HG03575 (cell line): ENCODE measurements at regions not wholly inside any gene's neighbourhood (a gene's known extent, or its start where the extent isn't known, plus 50 kb on each side); places are given as distances from the start of the nearest gene placed in this dataset.

Experiments used
- ATAC-seq: cut with Tn5 transposase; IDR thresholded peaks from one replicate; pipeline ENCODE4 v1.9.1; 2021; ENCODE audit not compliant: unreplicated experiment, insufficient number of reproducible peaks, low FRiP score; ENCODE audit errors: extremely low read depth

DNA sequence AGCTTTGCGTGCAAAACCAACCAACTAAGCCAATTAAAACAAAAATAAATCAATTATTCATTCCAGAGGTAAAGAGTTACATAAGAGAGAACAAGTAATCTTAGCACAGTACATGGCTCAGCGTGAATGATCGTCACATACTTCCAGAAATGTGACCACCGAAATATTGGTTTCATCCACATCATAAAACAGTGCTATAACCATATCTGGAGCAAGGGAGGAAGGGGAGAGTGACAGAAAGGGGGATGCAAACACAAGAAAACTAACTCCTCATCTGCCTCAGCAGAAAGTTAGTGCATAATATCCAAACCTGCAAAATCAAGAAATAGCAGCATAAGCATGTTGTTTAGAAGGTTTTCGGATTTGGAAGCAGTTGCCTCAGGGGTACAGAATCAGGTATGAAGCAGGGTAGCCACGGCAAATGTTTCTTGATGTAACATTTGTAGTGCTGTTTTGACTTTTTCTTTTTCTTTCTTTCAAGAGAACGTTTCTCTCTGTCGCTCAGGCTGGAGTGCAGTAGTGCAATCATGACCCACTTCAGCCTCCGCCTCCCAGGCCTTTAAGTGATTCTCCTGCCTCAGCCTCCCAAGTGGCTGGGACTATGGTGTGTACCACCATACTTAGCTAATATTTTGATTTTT lies 93.9 kb upstream of the EGLN3 start:
- ATAC-seq, result no peak

DNA sequence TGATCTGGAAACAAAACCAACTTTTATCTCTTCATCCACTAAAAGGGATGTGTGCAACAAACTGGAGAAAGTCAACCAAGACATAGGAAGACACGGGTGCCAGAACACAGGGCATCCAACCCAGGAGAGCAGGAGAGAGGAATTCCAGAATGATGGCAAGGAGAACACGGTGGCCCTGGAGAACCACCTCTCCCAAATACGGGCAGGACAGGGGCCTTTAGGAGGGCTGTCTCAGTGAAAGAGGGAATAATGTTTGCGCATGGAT lies 93.4 kb upstream of the EGLN3 start:
- no peak for ATAC-seq

DNA sequence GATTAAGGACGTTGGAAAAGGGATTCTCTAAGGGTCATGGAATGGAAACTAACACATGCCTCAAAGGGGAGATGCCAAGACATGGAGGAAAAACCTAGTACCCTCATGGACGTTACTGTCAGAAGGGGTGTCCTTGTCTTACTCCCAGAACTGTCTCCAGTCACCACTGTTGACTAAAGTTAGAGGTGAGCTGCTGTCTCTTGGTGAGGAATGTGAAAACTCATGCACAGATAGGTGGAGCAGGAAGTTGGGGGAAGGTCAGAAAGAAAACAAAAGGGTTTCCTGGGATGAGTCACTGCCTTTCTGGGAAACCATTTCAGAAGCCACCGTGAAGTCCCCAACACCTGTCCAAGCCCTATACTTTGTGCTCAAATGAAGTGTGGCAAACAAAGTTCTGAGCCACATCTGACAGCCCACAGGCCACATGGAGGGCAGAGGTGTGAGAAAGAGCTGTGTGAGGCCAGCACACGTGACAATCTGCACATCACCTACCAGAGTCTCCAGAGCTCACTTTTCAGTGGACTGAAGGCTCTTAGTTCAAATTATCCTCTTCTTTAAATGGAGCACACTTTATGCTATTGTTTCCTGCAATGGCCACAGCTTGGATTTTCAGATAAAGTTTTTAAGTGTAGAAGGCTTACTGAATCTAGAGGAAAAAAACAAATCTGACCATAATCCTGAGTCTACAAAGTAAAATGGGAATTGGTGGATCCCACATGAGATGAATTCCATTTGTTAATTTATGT lies 92.9 kb upstream of the EGLN3 start:
- ATAC-seq, result peak; percentile 67

DNA sequence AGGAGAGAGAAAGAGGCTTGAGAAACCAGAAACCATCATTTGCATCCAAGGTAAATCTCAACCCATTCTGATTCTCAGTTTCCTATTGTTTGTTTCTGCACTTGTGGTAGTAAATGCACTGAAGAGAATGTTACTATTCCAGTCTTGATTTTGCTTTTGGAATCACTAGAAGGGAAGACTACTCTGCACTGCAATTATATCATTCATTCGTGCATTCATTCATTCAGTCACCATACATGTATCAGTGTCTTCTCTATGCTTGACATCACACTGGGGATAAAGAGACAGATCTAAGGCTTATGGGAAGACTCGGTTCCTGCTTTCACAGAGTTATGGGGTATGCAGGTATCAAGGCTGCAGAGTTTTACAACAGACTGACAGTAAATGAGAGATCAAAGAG lies 90.3 kb upstream of the EGLN3 start:
- no peak for ATAC-seq

DNA sequence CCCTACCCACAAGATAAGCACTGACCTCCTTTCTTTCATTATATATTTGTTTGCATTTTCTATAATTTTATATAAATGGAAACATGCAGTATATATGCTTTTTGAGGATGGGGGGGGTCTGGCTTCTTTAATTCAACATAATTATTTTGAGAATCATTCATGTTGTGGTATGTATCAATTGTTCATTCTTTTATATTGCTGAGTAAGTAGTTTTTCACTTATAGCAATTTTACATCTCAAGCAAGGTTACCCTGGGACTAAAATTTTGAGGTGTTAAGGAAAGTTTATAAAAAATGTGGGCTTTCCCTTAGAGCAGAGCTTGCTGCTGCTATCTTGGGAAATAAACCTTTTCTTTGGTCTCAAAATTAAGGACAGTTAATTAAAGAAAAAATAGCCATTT lies 89.9 kb upstream of the EGLN3 start:
- ATAC-seq, result no peak

DNA sequence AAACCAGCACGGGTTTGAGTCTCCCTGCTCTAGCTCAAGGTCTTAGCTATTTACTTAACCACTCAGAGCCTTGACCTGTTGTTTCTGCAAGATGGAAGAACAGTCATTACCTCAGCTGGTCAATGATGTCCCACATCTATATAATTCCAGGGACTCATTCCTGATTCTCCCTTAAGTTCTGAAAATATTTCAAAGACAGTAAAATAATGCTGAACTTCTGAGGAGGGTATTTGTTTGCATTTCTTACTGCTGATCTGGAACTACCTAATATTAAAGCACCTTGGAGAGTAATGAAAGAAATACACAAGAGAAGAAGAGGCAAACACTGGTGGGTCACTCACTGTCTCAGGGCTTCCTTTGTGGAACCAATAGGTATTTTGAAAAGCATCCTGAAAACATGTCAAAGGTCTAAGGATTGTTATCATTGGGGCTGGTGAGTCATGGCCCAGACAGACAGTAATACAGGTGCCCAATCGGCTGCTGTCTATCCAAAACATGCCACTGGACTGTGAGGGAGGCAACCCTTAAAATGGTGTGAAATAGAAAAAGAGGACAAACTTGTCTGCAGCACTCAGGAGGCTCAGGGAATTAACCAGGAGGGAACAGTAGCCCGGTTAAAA lies 88.7 kb upstream of the EGLN3 start:
- no peak for ATAC-seq

DNA sequence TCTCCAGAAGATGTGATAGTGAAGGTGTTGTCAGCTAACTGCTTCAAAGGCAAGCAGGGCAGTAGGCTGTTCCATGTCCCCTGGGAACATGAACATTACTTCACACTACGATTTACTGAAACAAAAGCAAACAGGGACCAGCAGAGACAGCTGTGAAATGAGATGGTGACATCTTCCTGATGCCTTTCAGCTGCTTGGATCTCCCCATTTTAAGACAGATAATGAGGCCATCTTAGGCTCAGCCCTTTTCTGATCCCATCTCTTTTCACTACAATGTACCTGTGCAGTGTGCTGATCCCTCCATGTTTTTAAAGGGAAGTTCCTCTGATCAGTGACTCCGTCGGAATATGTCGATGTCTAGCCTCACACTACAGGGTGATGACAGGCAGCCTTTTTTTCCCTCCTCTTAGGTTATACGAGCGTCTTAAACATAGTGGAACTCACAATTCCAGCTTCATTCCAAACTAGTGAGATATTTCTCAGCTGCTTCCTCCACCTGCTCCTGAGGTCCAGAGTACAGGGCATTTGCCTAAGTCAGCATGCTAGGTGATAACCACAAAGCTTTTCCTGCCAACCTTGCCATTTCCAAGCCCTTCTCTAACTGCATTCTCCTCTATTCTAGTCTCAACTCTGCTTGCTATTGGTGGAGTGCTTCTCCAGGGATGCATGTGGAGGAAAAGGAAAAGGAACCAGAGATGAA lies 87.6 kb upstream of the EGLN3 start:
- no peak for ATAC-seq

DNA sequence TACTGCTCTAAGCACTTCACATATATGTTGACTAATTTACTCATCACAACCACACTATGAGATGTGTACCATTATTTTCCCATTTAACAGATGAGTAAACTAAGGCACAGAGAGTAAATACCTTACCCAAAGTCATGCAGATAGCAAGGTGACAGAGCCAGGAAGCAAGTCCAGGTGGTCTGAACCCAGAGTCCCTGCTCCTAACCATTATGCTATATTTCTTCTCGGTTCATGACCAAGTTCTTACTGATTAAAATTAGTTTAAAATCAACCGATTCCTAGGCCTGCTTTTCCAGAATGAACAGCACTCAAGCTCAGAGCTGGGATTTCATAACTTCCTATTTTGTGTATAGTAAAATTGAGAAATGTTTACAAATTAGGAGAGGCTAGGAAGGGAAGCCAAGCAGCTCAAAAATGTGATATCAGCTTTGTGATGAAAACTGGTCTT lies 85.5 kb upstream of the EGLN3 start:
- ATAC-seq, result no peak

DNA sequence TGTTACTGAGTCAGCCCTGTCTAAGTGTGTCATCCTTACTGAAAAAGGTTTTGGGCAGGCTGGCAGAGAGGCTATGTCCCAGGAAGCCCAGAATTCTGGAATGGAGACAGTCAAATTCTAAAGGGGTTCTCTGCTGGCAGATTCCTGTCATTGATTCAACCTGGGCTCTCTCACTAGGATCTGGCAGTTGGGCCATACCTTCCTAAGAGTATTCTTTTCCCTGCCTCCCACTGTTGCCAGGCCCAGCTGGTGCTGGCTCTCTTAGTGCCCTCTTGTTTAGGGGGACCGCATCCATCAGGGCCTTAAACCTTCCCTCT lies 85.0 kb upstream of the EGLN3 start:
- ATAC-seq, result no peak

DNA sequence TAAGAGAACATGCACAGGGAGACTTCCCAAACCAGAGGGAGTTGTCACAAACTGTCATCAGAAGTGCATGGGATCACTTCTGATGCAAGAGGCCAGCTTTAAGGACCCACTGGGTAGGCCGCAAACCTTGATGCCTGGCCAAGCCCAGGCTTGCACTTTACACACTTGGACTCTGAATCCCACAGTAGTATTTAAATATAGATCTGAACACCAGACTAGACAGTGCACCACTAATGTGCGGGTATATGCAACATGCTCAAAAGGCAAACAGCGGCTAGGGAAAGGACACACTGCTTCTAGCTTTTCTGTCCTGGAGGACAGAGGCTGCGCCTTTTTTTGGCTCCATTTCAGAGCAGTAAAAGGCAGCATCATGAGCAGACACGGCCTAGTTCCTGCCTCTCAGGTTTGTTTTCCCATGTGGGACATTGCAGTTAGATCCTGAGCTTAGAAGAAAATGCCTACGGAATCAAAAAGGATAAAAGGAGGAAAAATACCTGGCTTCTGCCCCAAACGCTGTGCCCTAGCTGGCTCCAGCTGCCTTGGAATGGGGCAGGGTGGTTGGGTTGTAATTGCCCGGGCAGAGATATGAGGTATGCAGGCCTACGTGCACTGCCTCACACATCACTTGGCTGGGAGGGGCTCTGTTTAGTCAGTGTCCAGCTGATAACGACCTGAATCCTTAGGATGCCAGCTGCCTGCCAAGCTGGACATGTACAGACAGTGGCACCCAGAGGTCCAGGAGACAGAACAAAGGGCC lies 84.5 kb upstream of the EGLN3 start:
- no peak for ATAC-seq

DNA sequence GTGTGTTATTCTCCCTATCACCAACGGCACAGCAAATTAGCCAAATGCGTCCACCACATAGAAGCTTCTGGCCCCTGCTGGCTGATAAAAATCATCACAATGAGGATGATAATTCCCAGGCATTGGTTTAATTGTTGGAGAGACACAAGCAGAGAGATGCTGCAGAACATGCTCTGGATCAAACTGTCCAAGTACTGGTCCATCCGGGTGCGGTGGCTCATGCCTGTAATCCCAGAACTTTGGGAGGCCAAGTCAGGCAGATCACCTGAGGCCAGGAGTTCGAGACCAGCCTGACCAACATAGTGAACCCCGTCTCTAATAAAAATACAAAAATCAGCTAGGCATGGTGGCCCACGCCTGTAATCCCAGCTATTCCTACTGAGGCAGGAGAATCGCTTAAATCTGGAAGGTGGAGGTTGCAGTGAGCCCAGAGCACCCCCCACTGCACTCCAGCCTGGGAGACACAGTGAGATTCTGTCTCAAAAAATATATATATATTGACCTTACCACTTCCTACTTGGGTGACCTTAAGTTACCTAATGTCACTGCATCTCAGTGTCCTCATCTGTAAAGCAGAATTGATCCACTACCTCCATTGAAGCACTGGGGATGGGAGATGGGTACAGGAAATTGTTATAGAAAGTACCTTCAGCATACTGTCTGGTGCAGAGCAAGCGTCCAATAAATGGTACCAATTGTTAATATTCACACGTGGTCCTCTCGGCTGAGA lies 83.7 kb upstream of the EGLN3 start:
- no peak for ATAC-seq

DNA sequence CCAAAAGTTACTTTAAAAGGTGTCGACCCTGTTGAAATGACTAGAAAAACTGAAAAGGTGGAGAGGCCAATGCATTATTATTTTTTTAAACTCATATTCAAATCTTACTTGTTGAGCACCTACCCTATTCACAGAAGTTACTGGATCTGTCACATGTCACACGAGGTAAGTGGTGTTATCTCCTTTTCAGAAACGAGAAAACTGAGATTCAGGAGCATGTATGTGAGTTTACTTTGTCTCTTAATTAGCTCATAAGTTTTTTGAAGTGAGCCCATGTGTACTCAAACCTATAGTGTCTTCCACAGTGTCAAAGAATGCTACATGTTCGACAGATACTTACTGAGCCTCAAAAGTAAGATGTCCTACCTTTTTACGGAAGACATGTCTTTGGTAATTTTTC lies 81.8 kb upstream of the EGLN3 start:
- no peak for ATAC-seq

DNA sequence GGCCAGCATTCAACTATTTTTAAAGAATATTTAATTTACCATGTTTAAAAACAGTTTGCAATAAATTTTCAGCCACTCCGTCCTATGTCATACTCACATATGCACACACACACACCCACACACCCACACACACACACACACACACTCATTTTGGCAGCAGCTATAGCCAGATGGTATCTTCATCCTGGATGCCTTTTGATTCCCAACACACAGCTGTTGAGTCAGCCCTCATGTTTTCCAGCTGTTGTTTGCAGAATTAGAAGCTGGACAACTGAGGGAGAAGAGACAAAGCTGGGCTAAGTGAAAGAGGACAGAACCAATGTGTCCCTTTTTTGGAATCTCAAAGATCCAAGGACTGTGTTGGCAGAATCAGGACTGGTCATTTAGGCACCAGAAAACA lies 80.0 kb upstream of the EGLN3 start:
- ATAC-seq, result no peak

DNA sequence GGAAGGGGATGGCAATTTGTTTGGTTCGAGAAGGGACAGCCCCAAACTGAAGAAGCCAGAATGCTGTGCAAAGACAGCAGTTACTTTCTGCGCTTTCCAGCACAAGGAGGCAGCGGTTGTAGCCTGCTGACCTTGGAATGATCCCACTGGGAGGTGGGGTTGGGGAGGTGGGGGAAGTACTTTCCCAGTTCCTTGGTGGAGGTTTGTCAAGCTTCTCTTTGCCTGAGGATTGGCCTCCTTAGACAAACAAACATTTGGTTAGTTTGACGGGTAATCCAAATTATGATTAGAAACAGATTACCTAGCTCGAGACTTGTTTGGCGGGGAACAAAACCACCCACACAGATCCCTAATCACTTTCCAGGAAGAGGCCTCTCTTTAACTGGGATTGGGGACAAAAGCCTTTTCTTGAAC lies 79.1 kb upstream of the EGLN3 start:
- ATAC-seq, result no peak

DNA sequence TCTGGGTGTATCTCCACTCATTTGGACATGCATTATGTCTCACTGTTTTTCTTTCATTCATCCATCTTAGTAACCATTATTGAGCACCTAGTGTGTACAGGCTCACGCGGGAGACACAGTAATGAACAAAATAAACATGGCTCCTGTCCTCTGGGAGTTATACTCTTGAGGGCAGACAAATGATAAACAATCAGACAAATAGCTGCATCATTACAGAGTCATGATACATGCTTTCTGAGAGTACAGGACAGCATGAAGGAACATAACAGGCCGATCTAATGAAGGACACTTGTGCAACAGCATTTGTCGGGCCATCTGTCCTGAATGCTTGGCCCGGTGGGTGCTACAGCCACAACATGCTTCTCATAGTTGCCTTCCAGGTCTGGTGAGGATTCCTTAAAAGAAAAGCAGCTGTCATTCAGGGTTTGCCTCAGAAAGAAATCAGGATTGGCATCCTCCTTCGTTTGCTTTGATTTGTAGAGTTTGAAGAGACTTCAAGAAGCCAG lies 77.2 kb upstream of the EGLN3 start:
- ATAC-seq, result no peak

DNA sequence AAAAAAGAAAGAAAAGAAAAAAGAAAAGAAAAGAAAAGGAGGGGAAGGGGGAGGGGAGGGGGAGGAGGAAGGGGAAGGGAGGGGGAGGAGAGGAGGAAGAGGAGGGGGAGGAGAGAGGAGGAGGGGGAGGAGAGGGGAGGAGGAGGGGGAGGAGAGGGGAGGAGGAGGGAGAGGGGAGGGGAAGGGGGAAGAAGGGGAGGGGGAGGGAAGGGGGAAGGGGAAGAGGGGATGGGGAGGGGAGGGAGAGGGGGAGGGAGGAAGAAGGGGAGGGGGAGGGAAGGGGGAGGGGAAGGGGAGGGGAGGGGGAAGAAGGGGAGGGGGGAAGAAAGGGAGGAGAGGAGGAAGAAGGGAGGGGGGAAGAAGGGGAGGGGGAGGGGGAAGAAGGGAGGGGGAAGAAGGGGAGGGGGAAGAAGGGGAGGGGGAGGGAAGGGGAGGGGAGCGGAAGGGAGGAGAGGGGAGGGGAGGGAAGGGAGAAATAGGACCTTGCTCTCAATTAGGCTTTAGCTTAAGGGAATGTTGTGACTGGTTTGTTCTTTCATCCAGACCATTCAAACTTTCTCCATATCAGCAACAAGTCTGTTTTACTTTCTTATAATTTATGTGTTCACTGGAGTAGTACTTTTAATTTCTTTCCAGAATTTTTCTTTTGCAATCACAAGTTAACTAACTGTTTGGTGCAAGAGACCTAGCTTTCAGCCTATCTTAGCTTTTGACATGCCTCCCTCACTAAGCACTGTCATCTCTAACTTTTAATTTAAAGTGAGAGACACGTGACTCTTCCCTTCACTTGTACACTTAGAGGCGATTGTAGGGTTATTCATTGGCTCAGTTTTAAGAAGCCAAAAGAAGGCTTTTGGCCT lies 76.5 kb upstream of the EGLN3 start:
- ATAC-seq, result no peak

DNA sequence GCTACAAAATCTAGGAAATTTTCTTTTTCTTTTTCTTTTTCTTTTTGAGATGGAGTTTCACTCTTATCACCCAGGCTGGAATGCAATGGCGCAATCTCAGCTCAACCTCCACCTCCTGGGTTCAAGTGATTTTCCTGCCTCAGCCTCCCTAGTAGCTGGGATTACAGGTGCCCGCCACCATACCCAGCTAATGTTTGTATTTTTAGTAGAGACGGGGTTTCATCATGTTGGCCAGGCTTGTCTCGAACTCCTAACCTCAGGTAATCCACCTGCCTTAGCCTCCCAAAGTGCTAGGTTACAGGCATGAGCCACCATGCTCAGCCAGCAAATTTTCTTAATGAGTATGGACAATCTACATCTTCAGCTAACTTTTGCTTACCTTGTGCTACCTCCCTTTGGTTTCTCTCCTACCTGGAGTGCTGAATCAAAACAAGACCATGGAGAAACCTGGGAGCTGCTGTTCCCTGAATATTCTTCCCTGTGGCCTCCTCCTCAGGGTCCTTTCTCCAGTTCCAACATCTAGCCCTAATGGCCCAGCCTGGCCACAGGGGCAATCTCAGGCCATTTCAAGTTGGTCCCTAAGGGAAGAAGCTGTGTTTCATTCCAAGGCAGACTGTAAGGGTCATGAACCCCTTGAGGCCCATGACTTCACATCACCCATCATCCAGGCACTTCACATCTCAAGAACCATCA lies 74.6 kb upstream of the EGLN3 start:
- ATAC-seq, result no peak
